Muscle layer of colon (tissue), 2 donors: ENCODE measurements at regions not wholly inside any gene's neighbourhood (a gene's known extent, or its start where the extent isn't known, plus 50 kb on each side); places are given as distances from the start of the nearest gene placed in this dataset.

Source experiments
- H3K27ac ChIP-seq: one replicate; pipeline ENCODE4 v1.7.0; 2013; ENCODE audit warnings: low read depth, mild to moderate bottlenecking, low read length, moderate library complexity
- H3K27me3 ChIP-seq, 2 donors: one replicate each; pipeline ENCODE4 v1.7.0; 2013; ENCODE audit warnings: low read length in 2 of 2, mild to moderate bottlenecking in 2 of 2; ENCODE audit not compliant: insufficient read depth in 2 of 2, control insufficient read depth in 1 of 2
- H3K36me3 ChIP-seq: one replicate; pipeline ENCODE4 v1.7.0; 2013; ENCODE audit warnings: mild to moderate bottlenecking, low read length; ENCODE audit not compliant: insufficient read depth
- H3K4me1 ChIP-seq: one replicate; pipeline ENCODE4 v1.7.0; 2013; ENCODE audit warnings: mild to moderate bottlenecking, low read length; ENCODE audit not compliant: insufficient read depth
- H3K4me3 ChIP-seq, 2 donors: one replicate each; pipeline ENCODE4 v1.7.0; 2013; ENCODE audit warnings: low read length in 2 of 2, low read depth in 1 of 2, mild to moderate bottlenecking in 1 of 2, moderate library complexity in 1 of 2
- H3K9ac ChIP-seq: one replicate; pipeline ENCODE4 v1.7.0; 2013; ENCODE audit warnings: low read length
- H3K9me3 ChIP-seq: one replicate; pipeline ENCODE4 v1.7.0; 2013; ENCODE audit warnings: mild to moderate bottlenecking, low read length
- donor health status: abdominal sarcoma.
- donor health status: Adenocarcinoma of cecum.

DNA sequence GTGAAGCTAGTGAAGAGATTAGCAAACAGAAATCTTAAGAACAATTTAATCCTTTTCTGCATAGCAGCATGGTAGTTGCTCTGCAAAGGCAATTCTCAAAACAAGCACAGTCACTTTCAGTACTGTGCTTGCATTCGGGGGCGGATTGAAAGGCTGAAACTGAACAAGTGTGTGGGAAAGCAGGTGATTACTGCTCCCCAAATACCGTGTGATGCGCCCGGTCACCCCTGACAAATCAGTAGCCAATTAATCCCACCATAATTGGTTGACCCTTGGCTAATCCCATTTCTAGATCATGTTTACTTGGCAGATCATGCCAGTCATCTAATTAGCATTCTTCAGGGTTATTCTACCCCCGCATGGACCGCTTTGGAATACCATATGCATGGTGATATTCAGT lies 76.5 kb upstream of the ADRB1 start:
- Histone ChIP-seq H3K4me1 (no peaks in the 10 kb centered on the region), H3K9ac (no peak overlapping the region), H3K27ac (no peak overlapping the region), H3K36me3 (no peaks in the 10 kb centered on the region), H3K9me3 (no peaks in the 10 kb centered on the region), H3K4me3 (no peak overlapping the region), H3K27me3 (no peaks in the 10 kb centered on the region)

DNA sequence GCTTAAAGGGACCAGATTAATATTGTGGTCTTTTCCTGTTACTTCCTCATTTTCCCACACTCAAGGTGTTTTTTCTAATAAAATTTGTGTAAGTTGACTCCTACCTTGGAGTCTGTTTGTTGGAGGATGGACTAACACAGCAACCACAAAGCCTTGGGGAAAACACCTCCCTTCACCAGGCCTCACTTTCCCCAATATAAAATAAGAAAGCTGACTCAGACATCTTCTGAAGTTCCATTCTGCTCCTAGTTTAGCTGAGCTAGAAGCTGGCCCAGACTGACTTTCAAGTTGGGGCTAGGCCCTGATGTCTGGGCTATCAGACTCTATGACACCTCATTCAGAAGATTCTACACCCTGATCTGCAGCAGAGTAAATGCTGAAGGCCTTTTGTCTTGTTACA lies 73.0 kb upstream of the ADRB1 start:
- Histone ChIP-seq H3K9ac (no peak overlapping the region), H3K4me3 (no peak overlapping the region), H3K9me3 (no peaks in the 10 kb centered on the region), H3K4me1 (no peaks in the 10 kb centered on the region), H3K27me3 (no peaks in the 10 kb centered on the region), H3K36me3 (no peaks in the 10 kb centered on the region), H3K27ac (no peak overlapping the region)

DNA sequence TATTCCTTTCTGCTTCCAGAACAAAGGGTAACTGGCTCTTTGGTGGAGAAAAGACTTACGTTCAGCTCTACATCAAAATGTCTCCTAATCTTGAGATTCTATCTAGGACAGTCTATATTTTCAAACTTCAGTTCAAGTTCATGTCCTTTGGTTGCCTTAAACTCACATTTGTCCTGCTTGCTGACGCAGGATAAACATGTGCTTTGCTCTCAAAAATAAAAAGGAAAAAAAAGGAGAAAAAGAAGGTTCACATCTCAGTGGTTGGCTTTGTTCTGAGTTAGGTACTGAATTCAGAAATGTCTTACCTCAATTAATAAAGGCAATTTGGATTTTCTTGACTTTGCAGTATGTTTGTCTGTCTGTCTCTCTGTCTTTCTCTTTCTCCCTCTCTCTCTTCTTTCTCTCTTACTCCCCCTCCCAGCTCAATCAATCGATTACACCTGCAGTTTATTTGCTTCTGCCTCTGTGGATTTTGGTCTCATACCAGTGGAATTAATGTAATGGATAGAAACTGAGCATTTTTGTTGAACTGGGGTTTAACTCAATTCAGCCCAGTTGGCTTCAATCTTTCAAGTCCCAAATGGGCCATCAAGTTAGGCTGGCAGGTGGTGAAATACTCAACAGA lies 72.2 kb upstream of the ADRB1 start:
- Histone ChIP-seq H3K9ac (no peak overlapping the region), H3K4me1 (no peaks in the 10 kb centered on the region), H3K9me3 (no peaks in the 10 kb centered on the region), H3K27ac (no peak overlapping the region), H3K27me3 (no peaks in the 10 kb centered on the region), H3K36me3 (no peaks in the 10 kb centered on the region), H3K4me3 (no peak overlapping the region)

DNA sequence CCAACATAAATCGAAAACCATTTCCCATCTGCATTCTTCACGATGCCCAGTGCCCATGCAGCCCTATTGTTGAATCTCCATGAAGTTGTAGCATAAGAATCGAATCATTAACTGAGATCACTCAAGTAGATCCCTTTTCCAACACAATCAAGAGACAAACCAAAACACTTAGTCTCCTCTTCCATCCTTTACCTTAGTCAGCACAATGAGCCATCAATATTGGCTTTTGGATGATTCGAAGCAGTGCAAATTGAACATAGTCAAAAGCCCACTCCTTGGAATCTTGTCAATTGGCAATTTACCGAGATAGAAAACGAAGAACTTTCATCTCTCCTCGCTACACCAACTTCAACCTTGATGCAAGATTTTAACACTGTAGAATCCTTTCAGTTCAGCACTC lies 66.5 kb upstream of the ADRB1 start:
- Histone ChIP-seq H3K4me3 (no peak overlapping the region), H3K9me3 (no peaks in the 10 kb centered on the region), H3K36me3 (no peaks in the 10 kb centered on the region), H3K27me3 (no peaks in the 10 kb centered on the region), H3K27ac (no peak overlapping the region), H3K4me1 (no peaks in the 10 kb centered on the region), H3K9ac (no peak overlapping the region)

DNA sequence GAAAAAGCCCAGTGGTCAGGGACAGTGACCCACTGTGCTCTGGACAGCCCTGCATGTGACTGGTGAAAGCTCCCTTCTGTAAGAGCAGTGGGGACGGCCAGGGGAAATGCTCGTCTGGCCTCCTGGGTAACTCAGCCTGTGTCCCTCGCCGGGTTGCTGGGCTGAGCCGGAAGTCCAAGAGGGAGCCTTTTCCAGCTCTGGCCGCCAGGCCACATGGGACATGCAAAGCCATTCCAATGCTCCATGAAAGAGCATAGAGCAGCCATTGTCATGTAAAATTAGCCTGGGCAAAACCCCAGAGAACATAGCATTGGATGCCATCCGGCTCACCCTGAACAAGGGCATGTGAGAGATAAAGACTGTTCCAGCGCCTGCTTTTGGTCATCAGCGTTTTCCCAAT lies 64.9 kb upstream of the ADRB1 start:
- H3K4me1 ChIP-seq, result no peaks in the 10 kb centered on the region
- no peaks in the 10 kb centered on the region for H3K27me3 ChIP-seq
- no peak overlapping the region for H3K27ac ChIP-seq
- no peaks in the 10 kb centered on the region for H3K36me3 ChIP-seq
- no peaks in the 10 kb centered on the region for H3K9me3 ChIP-seq
- no peak overlapping the region for H3K9ac ChIP-seq
- no peak overlapping the region for H3K4me3 ChIP-seq

DNA sequence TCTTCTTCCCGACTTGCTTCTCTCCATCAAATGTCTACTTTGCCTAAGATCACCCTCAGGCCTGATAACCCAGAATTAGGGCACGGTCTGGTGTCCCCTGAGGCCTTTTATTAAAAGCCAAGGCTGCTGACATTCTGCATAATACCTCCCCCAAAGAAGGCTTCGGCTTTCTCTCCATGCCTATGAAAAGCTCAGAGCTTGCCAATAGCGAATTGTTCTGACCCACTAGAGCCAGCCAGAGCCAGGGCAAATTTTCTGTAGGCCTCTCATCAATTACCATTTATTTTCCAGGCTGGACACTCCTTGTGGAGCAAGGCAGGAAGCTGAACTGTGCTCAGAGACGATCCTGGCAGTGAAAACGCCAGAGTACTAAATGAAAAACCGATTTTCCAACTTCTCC lies 64.3 kb upstream of the ADRB1 start:
- no peak overlapping the region for H3K27ac ChIP-seq
- H3K4me1 ChIP-seq, result no peaks in the 10 kb centered on the region
- H3K4me3 ChIP-seq, result no peak overlapping the region
- H3K9me3 ChIP-seq, result no peaks in the 10 kb centered on the region
- H3K9ac ChIP-seq, result no peak overlapping the region
- H3K36me3 ChIP-seq, result no peaks in the 10 kb centered on the region
- H3K27me3 ChIP-seq, result no peaks in the 10 kb centered on the region

DNA sequence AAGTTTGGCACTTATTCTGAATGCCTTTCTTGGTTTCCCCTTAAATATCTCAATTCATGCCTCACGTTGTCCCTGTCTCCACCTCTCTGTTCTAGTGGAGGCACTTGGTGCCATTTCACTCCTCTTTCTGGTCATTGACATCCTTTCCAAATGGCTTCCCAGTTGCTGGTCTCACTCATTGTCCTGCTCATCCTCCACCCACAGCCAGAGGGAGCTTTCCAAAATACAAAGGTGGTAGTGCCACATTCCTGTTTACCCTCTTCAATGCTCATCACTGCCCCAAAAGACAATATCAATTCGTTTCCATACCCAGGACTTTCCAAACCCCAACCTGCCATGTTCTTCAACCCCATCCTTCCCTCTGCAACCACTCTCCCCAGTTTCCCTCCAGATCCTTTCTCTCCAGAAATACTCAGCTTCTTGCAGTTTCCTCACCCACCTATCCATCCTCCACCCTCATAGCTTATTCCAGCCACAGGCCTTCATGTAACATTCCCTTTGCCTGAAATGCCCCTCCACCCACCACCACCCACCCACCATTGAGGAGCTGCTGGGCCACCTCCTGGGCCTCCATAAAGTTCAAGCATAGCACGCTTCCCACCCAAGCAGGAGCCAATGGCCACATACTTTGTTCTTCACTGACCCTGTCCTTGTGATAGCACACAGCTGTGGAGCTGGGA lies 63.1 kb upstream of the ADRB1 start:
- no peak overlapping the region for H3K9ac ChIP-seq
- no peaks in the 10 kb centered on the region for H3K9me3 ChIP-seq
- H3K27ac ChIP-seq, result no peak overlapping the region
- no peaks in the 10 kb centered on the region for H3K27me3 ChIP-seq
- no peak overlapping the region for H3K4me3 ChIP-seq
- H3K4me1 ChIP-seq, result no peaks in the 10 kb centered on the region
- no peaks in the 10 kb centered on the region for H3K36me3 ChIP-seq

DNA sequence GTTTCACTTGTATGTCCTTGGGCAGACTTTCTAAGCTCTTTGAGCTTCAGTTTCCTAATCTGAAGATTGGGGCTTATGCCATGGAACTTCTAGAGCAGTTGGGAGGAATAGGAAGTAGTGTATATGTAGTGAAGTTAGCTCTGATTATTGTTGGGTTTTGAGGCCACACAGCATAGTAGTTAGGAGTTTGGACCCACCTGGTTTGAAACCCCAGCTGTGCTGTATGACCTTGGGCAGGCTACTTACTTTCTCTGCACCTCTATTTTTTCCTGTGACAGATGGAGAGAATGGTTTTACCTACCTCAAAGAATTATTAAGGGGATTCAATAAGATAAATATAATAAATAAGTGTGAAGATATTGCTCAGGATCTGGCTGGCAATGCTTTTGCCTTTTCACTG lies 61.4 kb upstream of the ADRB1 start:
- Histone ChIP-seq H3K4me3 (no peak overlapping the region), H3K9ac (no peak overlapping the region), H3K4me1 (no peaks in the 10 kb centered on the region), H3K27me3 (no peaks in the 10 kb centered on the region), H3K9me3 (no peaks in the 10 kb centered on the region), H3K27ac (no peak overlapping the region), H3K36me3 (no peaks in the 10 kb centered on the region)

DNA sequence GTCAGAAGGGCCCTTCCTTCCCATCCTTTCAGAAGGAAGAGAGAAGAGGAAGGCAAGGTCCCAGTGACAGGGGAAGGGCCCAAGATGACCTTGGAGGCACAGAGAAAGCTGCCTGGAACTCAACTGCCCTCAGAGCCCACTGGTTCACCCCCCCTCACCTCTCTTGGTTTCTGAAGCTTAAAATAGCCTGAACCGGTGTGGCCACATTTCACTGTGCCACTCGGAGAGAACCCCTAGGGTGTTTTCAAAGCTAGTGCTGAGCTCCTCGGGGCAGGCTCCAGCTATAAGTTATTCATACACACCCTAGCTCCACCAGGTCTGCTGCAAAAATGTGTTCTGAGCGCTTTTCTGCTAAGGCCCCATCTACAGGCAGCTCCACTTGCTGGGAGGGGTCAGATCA lies 60.9 kb upstream of the ADRB1 start:
- H3K27me3 ChIP-seq, result no peaks in the 10 kb centered on the region
- H3K4me1 ChIP-seq, result no peaks in the 10 kb centered on the region
- H3K36me3 ChIP-seq, result no peaks in the 10 kb centered on the region
- no peak overlapping the region for H3K4me3 ChIP-seq
- no peaks in the 10 kb centered on the region for H3K9me3 ChIP-seq
- H3K27ac ChIP-seq, result no peak overlapping the region
- no peak overlapping the region for H3K9ac ChIP-seq

DNA sequence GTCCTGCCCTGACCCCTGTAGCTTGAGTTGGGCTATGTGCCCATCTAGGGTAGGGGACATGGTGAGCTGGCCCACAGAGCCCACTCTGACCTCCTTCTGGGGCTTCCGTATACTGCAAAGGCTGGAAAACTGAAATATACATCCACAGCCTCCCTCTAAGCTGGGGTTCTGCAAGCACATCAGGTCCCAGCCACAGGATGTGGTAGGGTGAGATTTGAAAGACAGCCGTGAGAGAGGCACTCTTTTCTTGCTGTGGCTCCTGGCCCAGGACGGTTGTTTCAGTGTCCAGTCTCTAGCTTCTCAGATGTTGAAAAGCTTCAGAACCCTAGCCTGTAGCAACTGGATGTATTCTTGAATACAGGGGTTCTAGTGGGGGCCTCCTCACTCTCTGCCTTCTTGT lies 60.1 kb upstream of the ADRB1 start:
- no peaks in the 10 kb centered on the region for H3K27me3 ChIP-seq
- no peaks in the 10 kb centered on the region for H3K4me1 ChIP-seq
- no peaks in the 10 kb centered on the region for H3K36me3 ChIP-seq
- H3K27ac ChIP-seq, result no peak overlapping the region
- H3K9me3 ChIP-seq, result no peaks in the 10 kb centered on the region
- no peak overlapping the region for H3K9ac ChIP-seq
- no peak overlapping the region for H3K4me3 ChIP-seq

DNA sequence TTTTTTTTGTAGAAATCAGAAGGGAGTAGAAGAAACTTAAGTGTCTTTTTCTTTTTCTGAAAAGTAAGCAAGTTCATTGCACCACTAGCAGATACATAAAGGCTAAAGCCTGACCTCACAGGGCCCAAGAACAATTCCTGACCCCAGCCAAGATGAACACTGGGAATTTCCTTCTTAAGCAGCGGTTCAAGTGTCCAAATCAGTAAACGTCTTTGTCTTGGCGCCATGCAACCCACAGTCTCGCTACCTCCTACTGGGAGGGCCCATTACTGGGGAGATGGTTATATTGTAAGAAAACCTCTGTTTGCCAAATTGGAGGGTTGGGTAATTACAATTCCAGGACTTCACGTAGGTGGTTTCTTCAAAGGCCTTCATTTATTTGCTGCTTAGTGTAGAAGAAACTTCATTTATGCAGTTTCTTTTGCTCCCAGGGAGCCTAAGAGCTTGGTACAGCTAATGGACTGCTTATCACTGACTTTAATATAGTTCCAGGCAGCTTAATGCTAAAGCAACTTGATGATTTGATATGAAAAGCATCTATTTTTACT lies 58.3 kb upstream of the ADRB1 start:
- H3K9ac ChIP-seq, result no peak overlapping the region
- H3K4me3 ChIP-seq, result no peak overlapping the region
- no peak overlapping the region for H3K27ac ChIP-seq
- H3K4me1 ChIP-seq, result no peaks in the 10 kb centered on the region
- no peaks in the 10 kb centered on the region for H3K9me3 ChIP-seq
- H3K36me3 ChIP-seq, result no peaks in the 10 kb centered on the region
- H3K27me3 ChIP-seq, result no peaks in the 10 kb centered on the region

DNA sequence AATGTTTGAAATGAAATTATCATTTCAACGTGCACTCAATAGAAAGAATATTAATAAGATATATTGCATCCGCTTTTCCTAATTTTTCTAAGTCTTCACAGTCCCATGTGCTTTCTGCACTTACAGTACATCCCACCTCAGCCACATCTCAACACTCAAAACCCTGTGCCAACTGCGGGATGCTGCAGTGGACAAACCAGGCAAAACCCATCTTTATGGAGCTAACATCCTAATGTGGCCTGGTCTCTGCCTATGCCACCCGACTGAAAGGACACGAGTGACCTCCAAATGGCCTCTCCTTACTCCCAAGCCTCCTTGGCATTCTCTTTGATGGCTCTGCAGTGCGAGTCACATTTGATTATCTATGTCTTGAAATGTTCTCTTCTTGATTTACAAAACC lies 57.4 kb upstream of the ADRB1 start:
- no peak overlapping the region for H3K9ac ChIP-seq
- H3K9me3 ChIP-seq, result no peaks in the 10 kb centered on the region
- no peak overlapping the region for H3K27ac ChIP-seq
- no peak overlapping the region for H3K4me3 ChIP-seq
- no peaks in the 10 kb centered on the region for H3K4me1 ChIP-seq
- H3K27me3 ChIP-seq, result no peaks in the 10 kb centered on the region
- H3K36me3 ChIP-seq, result no peaks in the 10 kb centered on the region
